HG03575 (cell line): ENCODE measurements at regions not wholly inside any gene's neighbourhood (a gene's known extent, or its start where the extent isn't known, plus 50 kb on each side); places are given as distances from the start of the nearest gene placed in this dataset.

Experiments
- ATAC-seq: cut with Tn5 transposase; IDR thresholded peaks from one replicate; pipeline ENCODE4 v1.9.1; 2021; ENCODE audit not compliant: unreplicated experiment, insufficient number of reproducible peaks, low FRiP score; ENCODE audit errors: extremely low read depth

DNA sequence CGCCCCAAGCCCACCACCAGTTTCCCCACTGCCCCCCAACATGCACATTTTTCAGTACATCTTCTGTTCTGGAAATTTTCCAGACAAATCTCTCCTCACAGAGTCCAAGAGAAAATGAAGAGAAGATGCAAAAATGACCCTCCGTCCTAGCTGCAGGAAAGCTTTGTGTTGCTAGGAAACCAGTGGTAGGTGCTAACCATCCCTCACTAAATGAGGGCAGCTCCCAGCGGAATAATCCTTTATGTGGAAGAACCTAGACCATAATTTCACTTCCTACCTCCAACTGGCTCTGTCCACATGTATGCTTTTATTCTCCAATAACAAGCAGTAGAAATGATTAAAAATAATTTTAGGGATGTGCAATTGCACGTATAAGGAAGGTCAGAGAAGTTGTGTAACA, 311.9 kb upstream of the EPHA4 start:
- ATAC-seq, result no peak

DNA sequence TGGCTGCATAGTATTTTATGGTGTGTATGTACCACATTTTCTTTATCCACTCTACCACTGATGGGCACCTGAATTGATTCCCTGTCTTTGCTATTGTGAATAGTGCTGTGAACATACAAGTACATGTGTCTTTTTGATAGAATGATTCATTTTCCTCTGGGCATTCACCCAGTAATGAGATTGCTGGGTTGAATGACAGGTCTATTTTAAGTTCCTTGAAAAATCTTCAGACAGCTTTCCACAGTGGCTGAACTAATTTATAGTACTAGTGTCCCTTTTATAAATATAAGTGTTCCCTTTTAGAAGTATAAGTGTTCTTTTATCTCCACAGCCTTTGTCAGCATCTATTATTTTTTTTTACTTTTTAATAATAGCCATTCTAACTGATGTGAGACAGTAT, 303.9 kb upstream of the EPHA4 start:
- no peak for ATAC-seq

DNA sequence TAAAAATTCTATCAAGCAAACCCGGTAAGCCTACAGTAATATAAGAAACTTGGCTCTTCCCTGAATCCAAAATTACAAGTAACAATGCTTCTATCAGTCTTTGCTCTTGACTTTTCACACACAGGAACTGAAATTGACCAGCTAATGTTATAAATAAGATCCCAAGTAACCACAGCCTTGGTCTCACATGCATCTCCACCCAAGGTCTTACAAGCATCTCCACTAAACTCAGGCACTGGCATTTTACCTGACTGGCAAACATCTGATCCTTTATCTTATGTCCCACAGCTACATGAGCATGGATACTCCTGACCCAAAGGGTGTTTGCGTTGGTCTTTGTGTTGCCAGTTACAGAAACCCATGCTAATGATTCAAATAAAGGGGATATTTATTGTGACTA, 302.3 kb upstream of the EPHA4 start:
- ATAC-seq, result no peak

DNA sequence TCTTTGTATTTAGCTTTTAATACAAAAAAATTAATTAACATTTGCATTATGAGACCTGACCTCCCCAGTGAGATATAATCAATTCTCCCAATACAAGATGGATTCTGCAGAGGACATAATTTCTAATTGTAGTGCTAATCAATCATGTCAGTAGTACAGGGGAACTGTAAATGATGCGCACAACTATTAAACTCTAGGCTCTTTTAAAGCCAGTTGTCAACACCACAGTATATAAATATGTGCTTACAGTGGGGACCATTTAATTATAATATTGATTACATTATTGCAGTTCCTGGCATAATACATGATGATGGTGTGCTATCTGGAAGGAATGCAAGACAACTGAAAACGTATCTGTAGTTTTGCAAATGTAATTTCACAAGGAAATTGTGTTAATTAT, 285.6 kb upstream of the EPHA4 start:
- ATAC-seq, result no peak

DNA sequence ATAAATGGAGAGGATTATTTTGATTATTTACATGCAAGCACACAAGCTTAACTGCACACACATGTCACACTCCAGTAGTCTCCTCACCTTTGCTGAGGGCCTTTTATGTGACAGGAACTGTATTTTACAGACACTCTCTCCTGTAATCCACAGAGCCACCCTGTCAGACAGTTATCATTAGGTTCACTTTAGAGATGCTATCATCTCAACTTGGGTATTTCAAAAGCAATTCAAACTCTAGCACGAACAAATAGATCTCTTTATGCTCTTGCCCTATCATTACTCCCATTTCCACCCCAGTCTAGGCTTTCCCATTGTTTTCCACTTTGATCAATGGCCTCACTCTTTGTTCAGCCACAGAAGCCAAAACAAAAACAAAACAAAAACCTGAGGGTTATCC, 281.2 kb upstream of the EPHA4 start:
- ATAC-seq, result no peak

DNA sequence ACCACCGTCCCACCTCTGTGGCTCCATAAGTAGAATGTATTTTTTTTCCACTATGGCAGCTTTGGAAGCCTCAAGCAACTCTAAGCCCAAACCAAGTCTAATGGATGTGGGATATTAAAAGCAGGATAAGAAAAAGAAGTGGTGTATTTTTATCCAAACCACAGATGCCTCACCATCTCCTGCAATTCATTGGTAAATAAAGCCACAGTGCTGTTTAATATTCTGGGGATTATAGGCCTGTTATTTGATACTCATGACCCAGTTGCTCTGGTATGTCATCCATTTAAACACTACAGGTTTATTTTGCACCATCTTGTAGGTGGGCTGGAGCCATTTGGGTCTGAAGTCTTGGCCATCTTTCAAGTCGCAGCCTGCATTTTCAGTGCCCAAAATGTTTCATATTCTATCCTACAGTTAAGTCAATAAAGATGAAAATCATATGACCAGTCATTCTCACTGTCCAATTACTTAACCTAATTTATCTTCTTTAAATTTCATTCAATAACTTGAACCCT, 279.5 kb upstream of the EPHA4 start:
- no peak for ATAC-seq

DNA sequence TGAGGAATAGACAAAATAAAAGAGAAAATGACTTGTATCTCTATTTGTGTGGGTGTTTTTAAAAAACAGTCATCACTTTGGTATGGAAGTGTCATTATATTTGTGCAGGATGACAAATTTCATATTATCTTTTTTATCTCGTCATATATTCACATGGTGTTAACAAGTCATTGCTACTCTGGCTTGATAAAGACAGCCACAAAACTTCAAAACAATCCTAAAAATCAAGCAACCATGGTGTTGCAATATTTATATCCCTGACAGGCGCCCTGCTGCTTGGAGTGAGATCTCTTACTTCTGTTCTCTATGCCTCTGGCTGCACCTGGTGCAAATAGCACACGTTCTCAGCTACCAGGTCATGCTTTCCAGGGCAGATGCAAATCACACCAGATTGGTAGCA, 278.0 kb upstream of the EPHA4 start:
- no peak for ATAC-seq

DNA sequence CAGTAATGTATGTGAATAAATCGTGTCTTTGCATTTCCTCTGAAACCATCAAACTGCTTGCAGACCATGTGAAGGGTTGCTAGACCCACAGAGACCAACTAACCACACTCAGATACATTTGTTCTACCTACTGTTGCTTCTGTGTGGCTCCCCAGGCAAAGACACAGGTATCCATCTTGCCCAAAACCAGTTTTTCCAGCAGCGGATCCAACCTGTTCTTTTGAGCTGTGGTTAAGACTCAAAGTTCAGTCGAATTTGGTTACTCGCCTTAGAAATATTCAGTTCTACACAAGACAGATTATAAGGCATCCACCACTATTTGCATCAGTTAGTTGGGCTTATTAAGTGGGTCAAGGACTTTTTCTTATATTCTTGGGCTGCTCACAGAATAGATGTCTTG, 276.2 kb upstream of the EPHA4 start:
- ATAC-seq, result no peak

DNA sequence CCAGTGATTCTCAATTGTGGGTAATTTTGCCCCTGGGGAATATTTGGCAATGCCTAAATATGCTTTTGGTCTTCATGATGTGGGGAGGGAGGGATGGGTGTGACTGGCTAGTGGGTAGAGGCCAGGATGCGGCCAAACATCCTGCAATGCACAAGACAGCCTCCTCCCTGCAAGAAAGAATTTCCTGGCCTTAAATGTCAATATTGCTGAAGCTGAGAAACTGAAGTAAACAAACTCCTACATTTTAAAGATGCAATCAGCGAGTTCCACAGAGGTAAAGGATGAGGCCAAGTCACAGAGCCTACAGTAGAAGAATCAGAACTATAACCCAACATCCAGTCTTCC, 272.9 kb upstream of the EPHA4 start:
- no peak for ATAC-seq

DNA sequence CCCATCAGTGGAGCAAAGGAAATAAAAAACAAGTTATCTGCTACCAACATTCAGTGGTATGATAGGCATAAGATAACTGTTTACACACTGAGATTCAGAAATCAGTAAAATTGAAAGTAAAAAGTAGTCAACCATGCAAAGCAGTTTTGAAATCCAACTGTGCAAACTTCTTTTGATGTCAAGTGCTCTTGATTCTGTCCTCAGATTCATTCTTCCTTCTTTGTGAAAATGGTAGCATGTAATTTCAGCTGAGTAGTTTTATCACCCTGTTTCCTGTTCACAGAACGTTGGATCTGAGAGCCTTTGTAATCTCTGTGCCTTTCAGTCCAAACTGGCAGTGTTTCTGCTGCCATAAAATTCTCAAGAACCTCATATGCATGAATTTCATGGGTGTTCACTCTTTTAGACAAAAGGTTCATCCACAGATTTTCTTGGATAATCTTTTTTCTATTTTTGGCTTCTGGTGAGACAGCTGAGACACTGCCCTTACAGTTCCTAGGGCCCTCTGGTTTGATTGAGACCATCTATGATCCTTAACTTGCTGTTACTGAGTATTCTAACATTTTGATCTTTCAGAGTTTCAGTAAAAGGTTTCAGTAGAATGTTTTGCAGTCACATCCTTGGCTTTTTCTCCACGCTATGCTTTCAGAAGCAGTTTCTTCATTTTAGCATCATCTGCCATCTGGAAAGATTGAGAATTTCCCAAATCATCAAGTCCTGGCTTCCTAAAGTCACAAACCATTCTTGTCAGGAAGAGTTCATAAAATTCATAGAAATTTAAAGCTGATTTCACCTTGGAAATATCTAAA, 272.3 kb upstream of the EPHA4 start:
- peak; percentile 84 for ATAC-seq

DNA sequence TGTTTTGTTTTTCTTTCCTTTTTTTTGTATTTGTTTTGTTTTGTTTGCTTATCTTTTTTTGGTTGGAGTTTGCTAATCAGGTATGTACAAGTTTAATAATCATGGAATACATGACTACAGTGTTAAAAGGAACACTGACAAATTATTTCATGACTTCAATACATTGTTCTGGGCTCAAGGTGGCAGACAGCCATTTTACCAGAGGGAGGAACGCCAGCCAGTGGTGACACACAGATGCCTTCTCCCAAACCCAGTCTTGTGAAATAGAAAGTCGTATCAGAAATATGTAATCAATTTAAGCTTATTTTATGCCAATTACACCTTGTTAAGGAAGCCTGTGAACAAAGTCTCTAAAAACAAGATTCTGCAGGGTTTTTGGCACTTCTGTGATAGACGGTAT, 264.0 kb upstream of the EPHA4 start:
- ATAC-seq, result no peak

DNA sequence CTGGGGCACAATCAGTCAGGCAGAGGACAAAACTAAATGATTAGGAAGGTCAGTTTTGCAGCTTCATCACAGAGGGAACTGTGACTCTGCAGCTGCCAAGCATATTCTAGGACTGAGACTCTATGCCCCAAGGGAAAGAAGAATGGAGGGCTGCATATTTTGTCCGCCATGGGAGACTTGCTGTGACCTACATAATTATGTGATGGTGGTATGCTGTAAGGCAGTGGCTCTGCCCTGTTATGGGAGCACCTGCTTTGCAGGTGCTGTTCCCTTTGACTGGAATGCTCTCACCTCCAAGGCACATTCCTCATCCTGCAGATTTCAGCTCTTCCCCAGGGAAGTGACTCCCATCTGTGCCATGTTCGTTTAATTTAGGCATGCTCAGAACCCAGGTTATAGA, 261.9 kb upstream of the EPHA4 start:
- no peak for ATAC-seq

DNA sequence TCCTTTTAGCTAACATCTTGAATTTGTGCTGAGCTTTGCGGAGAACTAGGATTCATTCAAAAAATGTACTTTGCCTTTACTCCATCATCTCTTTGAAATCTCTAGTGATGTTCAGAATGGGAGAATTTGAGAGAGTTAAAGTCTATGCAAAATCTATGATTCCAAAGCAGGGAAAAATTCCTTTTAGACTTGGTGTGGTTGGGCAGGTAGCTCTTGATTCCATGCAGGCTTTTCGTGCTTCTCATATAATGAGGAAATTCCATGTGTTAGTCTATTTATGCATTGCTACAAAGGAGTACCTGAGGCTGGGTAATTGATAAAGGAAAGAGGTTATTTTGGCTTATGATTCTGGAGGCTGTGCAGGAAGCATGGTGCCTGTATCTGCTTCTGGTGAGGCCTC, 258.9 kb upstream of the EPHA4 start:
- no peak for ATAC-seq

DNA sequence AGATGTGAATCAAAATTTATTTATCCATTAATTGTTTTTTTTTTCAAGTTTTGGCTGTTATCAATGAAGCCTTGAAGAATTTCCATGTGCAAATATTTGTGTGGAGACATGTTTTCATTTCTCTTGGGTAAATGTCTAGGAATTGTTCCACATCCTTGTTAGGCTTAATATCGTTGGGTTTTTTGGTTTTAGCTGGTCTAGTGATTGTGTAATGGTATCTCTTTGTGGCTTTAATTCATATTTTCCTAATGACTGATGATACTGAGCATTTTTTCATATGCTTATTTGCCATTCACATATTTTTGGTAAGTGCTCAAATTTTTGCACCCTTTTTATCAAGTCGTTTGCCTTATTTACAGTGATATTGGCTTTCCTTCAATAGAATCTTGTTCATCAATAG, 250.3 kb upstream of the EPHA4 start:
- no peak for ATAC-seq

DNA sequence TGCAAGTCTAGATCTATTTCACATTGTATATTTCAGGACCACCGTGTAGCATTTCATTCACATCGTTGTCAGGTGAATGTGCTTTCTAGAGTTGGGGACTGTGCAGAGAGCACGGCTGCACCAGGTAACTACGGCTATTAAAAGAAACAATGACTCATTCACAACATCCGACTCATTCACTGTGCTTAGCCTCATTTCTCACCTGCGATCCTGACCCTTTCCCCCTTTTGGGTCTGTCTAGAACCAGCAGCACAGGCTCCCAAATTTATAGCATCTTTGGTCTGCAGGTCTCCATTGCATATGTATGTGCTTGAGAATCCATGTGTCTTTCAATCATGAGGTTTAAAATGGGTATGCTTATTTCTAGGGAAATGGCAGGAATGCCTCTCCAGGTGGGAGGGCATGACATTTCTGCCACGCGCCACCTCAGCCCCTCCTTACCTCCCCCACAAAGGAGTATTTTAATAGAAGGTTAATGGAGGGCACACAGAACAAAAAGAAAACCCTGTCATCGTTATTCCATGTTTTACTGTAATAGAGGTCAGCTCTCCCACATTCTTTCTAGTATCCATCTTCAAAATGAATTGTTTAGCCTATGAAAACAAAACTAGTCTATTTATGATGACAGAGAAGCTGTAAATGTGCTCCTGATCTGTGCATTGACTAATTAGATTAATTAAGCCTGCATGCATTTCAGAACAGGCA, 246.7 kb upstream of the EPHA4 start:
- no peak for ATAC-seq

DNA sequence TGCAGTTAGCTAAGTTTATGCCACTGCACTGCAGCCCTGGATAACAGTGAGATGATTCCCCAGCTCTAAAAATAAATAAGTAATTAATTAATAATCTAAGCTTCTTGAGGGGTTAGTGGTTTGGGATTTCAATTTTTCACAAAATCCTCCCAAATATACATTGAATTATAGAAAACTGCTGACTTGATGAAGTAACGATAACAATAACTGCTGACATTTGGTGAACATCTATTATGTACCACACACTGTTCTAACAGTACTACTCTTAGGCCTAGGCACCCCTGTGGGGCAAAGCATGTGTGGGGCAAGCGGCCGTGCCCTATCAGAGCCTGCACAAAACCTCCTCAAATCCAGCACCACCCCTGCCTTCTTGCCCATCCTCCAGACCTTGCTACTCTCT, 245.8 kb upstream of the EPHA4 start:
- ATAC-seq, result no peak

DNA sequence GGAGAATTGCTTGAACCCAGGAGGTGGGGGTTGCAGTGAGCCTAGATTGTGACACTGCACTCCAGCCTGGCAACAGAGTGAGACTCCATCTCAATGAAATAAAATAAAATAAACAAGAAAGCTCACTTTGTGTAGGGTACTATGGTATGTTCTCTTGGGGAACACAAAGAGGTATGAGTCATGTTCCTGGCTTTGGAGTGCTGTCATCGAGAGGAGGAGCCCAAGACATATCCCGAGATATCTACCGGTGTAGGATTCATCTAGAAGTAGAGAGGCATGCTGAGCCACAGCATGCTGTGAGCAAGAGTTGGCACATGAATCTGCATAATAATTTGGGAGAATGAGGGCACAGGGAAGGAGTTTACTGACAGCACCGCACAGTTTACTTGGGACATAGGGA, 244.9 kb upstream of the EPHA4 start:
- no peak for ATAC-seq

DNA sequence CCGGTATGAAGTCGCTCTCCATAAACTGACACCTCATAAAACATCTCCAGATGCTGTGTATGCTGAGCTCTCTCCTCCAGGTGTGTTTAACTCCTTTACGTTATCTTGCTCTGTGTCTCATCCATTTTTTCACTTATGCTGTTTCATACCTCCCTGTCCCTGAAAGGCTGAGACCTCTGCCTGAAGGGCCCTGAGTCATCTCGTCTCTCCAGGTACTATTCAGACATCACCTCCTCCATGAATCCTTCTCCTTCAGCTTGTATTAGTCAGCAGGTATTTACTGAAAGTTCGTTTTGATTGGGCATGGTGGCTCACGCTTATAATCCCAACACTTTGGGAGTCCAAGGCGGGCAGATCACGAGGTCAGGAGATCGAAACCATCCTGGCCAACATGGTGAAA, 244.5 kb upstream of the EPHA4 start:
- ATAC-seq, result no peak

DNA sequence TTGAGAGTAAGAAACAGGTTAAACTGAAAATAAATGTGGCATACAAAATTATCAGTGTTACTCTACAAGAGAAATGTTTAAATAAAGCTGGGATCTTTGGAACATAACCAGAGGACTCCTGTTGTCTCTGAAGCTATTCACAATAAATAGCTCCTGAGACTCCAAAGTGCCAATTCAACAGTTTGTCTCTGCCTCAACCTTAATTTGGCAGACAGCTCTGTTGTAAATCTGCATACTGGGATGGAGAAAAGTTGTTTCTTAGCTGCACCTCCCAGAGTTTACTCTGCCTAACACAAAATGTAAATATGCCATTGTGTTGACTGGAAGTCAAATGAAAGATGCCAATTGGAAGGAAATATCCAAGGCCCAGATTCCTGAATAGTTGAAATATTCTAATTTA, 238.5 kb upstream of the EPHA4 start:
- ATAC-seq, result no peak

DNA sequence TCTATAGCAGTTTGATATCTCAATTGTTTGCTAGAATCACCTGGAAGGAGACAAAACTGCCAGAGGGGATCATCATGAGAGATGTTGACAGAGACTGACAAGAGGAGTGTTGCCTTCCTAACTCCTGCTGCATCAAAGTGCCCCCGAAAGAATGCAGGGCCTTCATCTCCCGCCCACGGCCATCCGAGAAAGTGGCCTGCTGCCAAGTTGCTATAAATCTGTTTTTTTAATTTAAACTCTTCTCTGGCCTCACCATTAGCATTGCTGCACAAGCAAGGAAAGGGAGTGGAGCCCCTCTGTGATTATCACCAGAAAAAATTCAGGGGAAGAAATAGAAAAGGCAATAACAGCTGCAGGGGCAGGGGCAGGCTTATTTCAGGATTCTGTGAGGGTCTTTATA, 238.1 kb upstream of the EPHA4 start:
- no peak for ATAC-seq

DNA sequence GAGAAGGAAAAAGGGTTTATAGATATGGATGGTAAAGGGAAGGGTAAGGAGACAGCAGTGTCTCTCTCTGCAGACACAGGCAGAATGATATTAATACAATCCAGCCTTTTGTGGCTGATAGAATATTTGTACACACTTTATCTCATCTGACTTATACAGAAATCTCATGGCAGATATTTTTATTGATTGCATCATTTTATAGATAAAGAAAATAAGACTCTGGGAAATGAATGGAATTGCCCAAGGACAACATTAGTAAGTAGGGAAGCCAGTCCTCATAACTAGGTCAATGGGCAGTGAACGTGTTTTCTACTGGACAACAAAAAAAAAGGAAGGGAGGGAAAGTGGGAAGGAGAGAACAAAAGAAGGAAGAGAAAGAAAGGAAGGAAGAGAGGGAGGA, 236.4 kb upstream of the EPHA4 start:
- ATAC-seq, result no peak
